B cell (primary cell): ENCODE measurements at regions not wholly inside any gene's neighbourhood (a gene's known extent, or its start where the extent isn't known, plus 50 kb on each side); places are given as distances from the start of the nearest gene placed in this dataset.

Experiments
- ATAC-seq: fragments of 200-7000 bp; cut with Tn5 transposase; one replicate; pipeline ENCODE4 v1.10.0; 2021; ENCODE audit warnings: low read depth, mild to moderate bottlenecking, moderate number of reproducible peaks, moderate library complexity
- CTCF ChIA-PET: fragments of 350-600 bp; sonication (Branson Sonifier 250); formaldehyde crosslinking; loops from one replicate; lab custom pipeline; 2021; ENCODE audit warnings: antibody characterized with exemption, inconsistent platforms; lab: Charles Lee
- POLR2A ChIA-PET: fragments of 350-600 bp; sonication (Branson Sonifier 250); formaldehyde crosslinking; loops from one replicate; lab custom pipeline; 2021; ENCODE audit warnings: antibody characterized with exemption; lab: Charles Lee
- DNase-seq: peaks from one replicate; pipeline ENCODE4 v3.0.0; 2013
- H2AFZ ChIP-seq: 2 replicates; pipeline ENCODE4 v1.6.1; 2012; ENCODE audit warnings: mild to moderate bottlenecking, low read depth, low read length; ENCODE audit not compliant: insufficient read depth, poor library complexity, severe bottlenecking
- H3K27ac ChIP-seq, 2 donors: 1 replicate in 1 of 2; 2 replicates in 1 of 2; pipeline ENCODE4 v1.5.1; 2012 to 2013; ENCODE audit warnings: low read length in 2 of 2, mild to moderate bottlenecking in 2 of 2, moderate library complexity in 1 of 2
- H3K27me3 ChIP-seq, 4 experiments: fragments of 200-600 bp in 1 of 4; sonication (generic) in 1 of 4; replicated peaks in 1 of 4; 1 replicate in 2 of 4; 2 replicates in 2 of 4; pipeline versions ENCODE4 v1.6.1 to v1.7.0; 2013 to 2016; ENCODE audit warnings: low read length in 3 of 4, mild to moderate bottlenecking in 2 of 4, mixed read lengths in 1 of 4, moderate library complexity in 1 of 4; ENCODE audit not compliant: insufficient read depth in 4 of 4, control insufficient read depth in 3 of 4; ENCODE audit errors: control extremely low read depth in 1 of 4
- H3K36me3 ChIP-seq, 2 experiments: replicated peaks in 1 of 2; 1 replicate in 1 of 2; 2 replicates in 1 of 2; pipeline versions ENCODE4 v1.6.1 to v1.7.1; 2013; ENCODE audit warnings: low read length in 1 of 2; ENCODE audit not compliant: insufficient read depth in 2 of 2, control insufficient read depth in 1 of 2; ENCODE audit errors: control extremely low read depth in 1 of 2, extremely low read depth in 1 of 2
- H3K4me1 ChIP-seq, 2 donors: fragments of 200-600 bp in 1 of 2; sonication (generic) in 1 of 2; 1 replicate in 1 of 2; 2 replicates in 1 of 2; pipeline versions ENCODE4 v1.5.1 to v1.6.1; 2013 to 2017; ENCODE audit warnings: low read length in 2 of 2; ENCODE audit not compliant: control insufficient read depth in 2 of 2, insufficient read depth in 2 of 2
- H3K4me2 ChIP-seq: replicated peaks from 2 replicates; pipeline ENCODE3; 2012; ENCODE audit warnings: mild to moderate bottlenecking, low read depth, low read length; ENCODE audit not compliant: poor library complexity, severe bottlenecking
- H3K4me3 ChIP-seq, 5 experiments: fragments of 200-600 bp in 1 of 5; sonication (generic) in 1 of 5; 1 replicate in 3 of 5; 2 replicates in 2 of 5; pipeline versions ENCODE4 v1.5.1 to v1.7.0; 2011 to 2016; ENCODE audit warnings: low read length in 4 of 5, mild to moderate bottlenecking in 4 of 5, low read depth in 2 of 5, control low read depth in 1 of 5, moderate library complexity in 1 of 5; ENCODE audit not compliant: insufficient read depth in 1 of 5; ENCODE audit errors: control extremely low read depth in 1 of 5, extremely low read depth in 1 of 5
- H3K79me2 ChIP-seq: fragments of 200-600 bp; sonication (generic); one replicate; pipeline ENCODE4 v1.6.0; 2016; ENCODE audit warnings: low read length; ENCODE audit not compliant: control insufficient read depth, insufficient read depth
- H3K9ac ChIP-seq: fragments of 200-600 bp; sonication (generic); 2 replicates; pipeline ENCODE4 v1.6.1; 2017; ENCODE audit warnings: mild to moderate bottlenecking, low read length, moderate library complexity
- H3K9me3 ChIP-seq, 3 donors: one replicate each; pipeline versions ENCODE4 v1.6.1 to v1.7.1; 2013; ENCODE audit warnings: low read length in 2 of 3; ENCODE audit not compliant: control insufficient read depth in 2 of 3, insufficient read depth in 1 of 3; ENCODE audit errors: control extremely low read depth in 1 of 3
- H4K20me1 ChIP-seq: 2 replicates; pipeline ENCODE4 v1.6.0; 2012; ENCODE audit warnings: mild to moderate bottlenecking, low read length; ENCODE audit not compliant: insufficient read depth, control insufficient read depth, poor library complexity, severe bottlenecking
- H3K27ac Mint-ChIP-seq: one replicate; pipeline ENCODE4 v1.8.0; 2021; ENCODE audit warnings: mixed read lengths
- H3K27me3 Mint-ChIP-seq: one replicate; pipeline ENCODE4 v1.8.0; 2021; ENCODE audit warnings: mixed read lengths
- H3K4me1 Mint-ChIP-seq: one replicate; pipeline ENCODE4 v1.8.0; 2021; ENCODE audit warnings: mixed read lengths
- H3K4me3 Mint-ChIP-seq: one replicate; pipeline ENCODE4 v1.8.0; 2021; ENCODE audit warnings: mixed read lengths
- H3K9me3 Mint-ChIP-seq: one replicate; pipeline ENCODE4 v1.8.0; 2022; ENCODE audit warnings: mixed read lengths; ENCODE audit not compliant: insufficient read depth
- CTCF ChIP-seq: fragments of 200-600 bp; IDR thresholded peaks from one replicate; pipeline ENCODE4 v1.8.0; 2022; ENCODE audit warnings: antibody characterized with exemption, mild to moderate bottlenecking
- EZH2 ChIP-seq: IDR thresholded peaks from 2 replicates; pipeline ENCODE4 v1.6.1; 2012; ENCODE audit warnings: borderline replicate concordance, low read depth, mild to moderate bottlenecking, moderate library complexity, low read length; ENCODE audit not compliant: insufficient read depth, poor library complexity, severe bottlenecking
- WGBS: methylation state at CpG from one replicate; pipeline ENCODE4 v1.1.5; 2013; ENCODE audit warnings: missing lambda C conversion rate; ENCODE audit not compliant: insufficient coverage; 5-methylcytosine and 5-hydroxymethylcytosine counted together
- intact Hi-C: fragments of 100-400 bp; cut with micrococcal nuclease; formaldehyde crosslinking; loops from one replicate; pipeline ENCODE4 v1.10.0; 2022

GRCh38 chr6:23293653-23294052, 724.3 kb downstream of the HDGFL1 start:
- Mint-ChIP-seq H3K9me3 (no peaks in the 10 kb centered on the region), H3K27ac (no peak overlapping the region), H3K4me1 (no peaks in the 10 kb centered on the region), H3K27me3 (no peaks in the 10 kb centered on the region), H3K4me3 (no peak overlapping the region)
- H4K20me1 ChIP-seq = no peaks in the 10 kb centered on the region
- TF ChIP-seq CTCF (no peak), EZH2 (no peak)
- no peaks in the 10 kb centered on the region for H3K36me3 ChIP-seq
- no peak overlapping the region for H2AFZ ChIP-seq
- no peak overlapping the region for H3K4me3 ChIP-seq
- no CpG with 5 or more reads among the region's 3 CpGs for WGBS
- ChIA-PET CTCF (no interaction called here), POLR2A (no interaction called here)
- ATAC-seq (no peak), DNase-seq (no peak)
- H3K4me1 ChIP-seq = no peaks in the 10 kb centered on the region
- no peaks in the 10 kb centered on the region for H3K27me3 ChIP-seq
- intact Hi-C loops = no loop called here
- H3K27ac ChIP-seq = no peak overlapping the region
- H3K79me2 ChIP-seq = no peaks in the 10 kb centered on the region
- H3K4me2 ChIP-seq = no peak overlapping the region
- H3K9me3 ChIP-seq = no peaks in the 10 kb centered on the region
- H3K9ac ChIP-seq = no peak overlapping the region

GRCh38 chr6:23301556-23301955, 732.2 kb downstream of the HDGFL1 start:
- POLR2A ChIA-PET = no interaction called here
- DNase-seq (no peak), ATAC-seq (no peak)
- H3K4me1 ChIP-seq = no peaks in the 10 kb centered on the region
- H3K9me3 Mint-ChIP-seq = peaks cover 2% of the 10 kb centered on the region
- no peaks in the 10 kb centered on the region for H3K27me3 Mint-ChIP-seq
- no peaks in the 10 kb centered on the region for H3K4me1 Mint-ChIP-seq
- no peak overlapping the region for H2AFZ ChIP-seq
- H3K4me3 ChIP-seq = no peak overlapping the region
- no peak overlapping the region for H3K27ac Mint-ChIP-seq
- intact Hi-C loops = no loop called here
- H3K4me3 Mint-ChIP-seq = no peak overlapping the region
- no peak overlapping the region for H3K4me2 ChIP-seq
- no peaks in the 10 kb centered on the region for H3K79me2 ChIP-seq
- no peaks in the 10 kb centered on the region for H3K36me3 ChIP-seq
- CTCF ChIA-PET = no interaction called here
- H4K20me1 ChIP-seq = no peaks in the 10 kb centered on the region
- no peak overlapping the region for H3K27ac ChIP-seq
- no peaks in the 10 kb centered on the region for H3K27me3 ChIP-seq
- no peak for TF ChIP-seq EZH2
- TF ChIP-seq CTCF = no peak
- H3K9me3 ChIP-seq = no peaks in the 10 kb centered on the region
- no peak overlapping the region for H3K9ac ChIP-seq
